Adrenal gland (tissue), 5 donors: ENCODE measurements at regions not wholly inside any gene's neighbourhood (a gene's known extent, or its start where the extent isn't known, plus 50 kb on each side); places are given as distances from the start of the nearest gene placed in this dataset.

Experiments
- POLR2A ChIP-seq, 2 donors: fragments of 450-650 bp; IDR thresholded peaks; one replicate each; pipeline ENCODE4 v1.6.1; 2017; ENCODE audit warnings: antibody characterized with exemption in 2 of 2, mild to moderate bottlenecking in 2 of 2, moderate library complexity in 1 of 2
- TF ChIP-seq, protein P1 (sequence below), 6 experiments: fragments of 450-650 bp in 4 of 6; fragments of 200-600 bp in 2 of 6; sonication (generic) in 1 of 6; IDR thresholded peaks; 1 replicate in 5 of 6; 2 replicates in 1 of 6; pipeline versions ENCODE4 v1.5.1 to v1.8.0; 2016 to 2021; ENCODE audit warnings: antibody characterized with exemption in 6 of 6, mild to moderate bottlenecking in 2 of 6, moderate library complexity in 1 of 6
- donor health status: DM: no; HTN: no; CAD: no.

DNA sequence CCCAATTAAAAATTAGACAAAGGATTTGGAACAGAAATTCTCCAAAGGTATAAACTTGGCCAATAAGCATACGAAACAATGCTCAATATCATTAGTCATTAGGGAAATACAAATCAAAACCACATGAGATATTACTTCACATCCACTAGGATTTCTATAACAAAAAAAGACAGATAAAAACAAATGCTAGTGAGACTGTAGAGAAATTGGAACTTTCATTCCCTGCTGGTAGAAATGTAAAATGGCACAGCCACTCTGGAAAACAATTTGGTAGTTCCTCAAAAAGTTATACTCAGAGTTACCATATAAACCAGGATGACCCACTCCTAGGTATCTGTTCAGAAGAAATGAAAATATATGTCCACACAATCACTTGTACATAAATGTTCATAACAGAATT, 71.6 kb downstream of the RPL27A start:
- TF ChIP-seq POLR2A (IDR thresholded peaks at IDR 0.05) = no peak
- TF ChIP-seq, protein P1, sequence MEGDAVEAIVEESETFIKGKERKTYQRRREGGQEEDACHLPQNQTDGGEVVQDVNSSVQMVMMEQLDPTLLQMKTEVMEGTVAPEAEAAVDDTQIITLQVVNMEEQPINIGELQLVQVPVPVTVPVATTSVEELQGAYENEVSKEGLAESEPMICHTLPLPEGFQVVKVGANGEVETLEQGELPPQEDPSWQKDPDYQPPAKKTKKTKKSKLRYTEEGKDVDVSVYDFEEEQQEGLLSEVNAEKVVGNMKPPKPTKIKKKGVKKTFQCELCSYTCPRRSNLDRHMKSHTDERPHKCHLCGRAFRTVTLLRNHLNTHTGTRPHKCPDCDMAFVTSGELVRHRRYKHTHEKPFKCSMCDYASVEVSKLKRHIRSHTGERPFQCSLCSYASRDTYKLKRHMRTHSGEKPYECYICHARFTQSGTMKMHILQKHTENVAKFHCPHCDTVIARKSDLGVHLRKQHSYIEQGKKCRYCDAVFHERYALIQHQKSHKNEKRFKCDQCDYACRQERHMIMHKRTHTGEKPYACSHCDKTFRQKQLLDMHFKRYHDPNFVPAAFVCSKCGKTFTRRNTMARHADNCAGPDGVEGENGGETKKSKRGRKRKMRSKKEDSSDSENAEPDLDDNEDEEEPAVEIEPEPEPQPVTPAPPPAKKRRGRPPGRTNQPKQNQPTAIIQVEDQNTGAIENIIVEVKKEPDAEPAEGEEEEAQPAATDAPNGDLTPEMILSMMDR (IDR thresholded peaks at IDR 0.05) = peak in 5 of 6 experiments; percentile 19 to 50 (median 35)
